Esophagus squamous epithelium (tissue), 5 donors: ENCODE measurements at regions not wholly inside any gene's neighbourhood (a gene's known extent, or its start where the extent isn't known, plus 50 kb on each side); places are given as distances from the start of the nearest gene placed in this dataset.

Experiments
- DNase-seq: peaks from one replicate; lab custom pipeline; 2025; lab: John Stamatoyannopoulos, UW
- H3K27ac ChIP-seq, 4 donors: fragments of 200-600 bp; sonication (generic); one replicate each; pipeline ENCODE4 v1.5.1; 2016 to 2019; ENCODE audit warnings: mild to moderate bottlenecking in 1 of 4
- H3K27me3 ChIP-seq, 4 donors: fragments of 200-600 bp; sonication (generic); 1 replicate in 3 of 4; 2 replicates in 1 of 4; pipeline versions ENCODE4 v1.5.1 to v1.6.0; 2017 to 2021; ENCODE audit warnings: antibody characterized with exemption in 1 of 4
- H3K36me3 ChIP-seq, 3 donors: fragments of 200-600 bp; sonication (generic); one replicate each; pipeline ENCODE4 v1.5.1; 2016 to 2019
- H3K4me1 ChIP-seq, 3 donors: fragments of 200-600 bp; sonication (generic); one replicate each; pipeline ENCODE4 v1.5.1; 2017 to 2019
- H3K4me3 ChIP-seq, 4 donors: fragments of 200-600 bp; sonication (generic); 1 replicate in 3 of 4; 2 replicates in 1 of 4; pipeline ENCODE4 v1.5.1; 2016 to 2019; ENCODE audit warnings: mild to moderate bottlenecking in 2 of 4, moderate library complexity in 1 of 4
- H3K9me3 ChIP-seq, 3 donors: fragments of 200-600 bp; sonication (generic); one replicate each; pipeline ENCODE4 v1.5.1; 2016 to 2019
- POLR2A ChIP-seq, 4 donors: fragments of 450-650 bp; IDR thresholded peaks; one replicate each; pipeline ENCODE4 v1.6.1; 2017; ENCODE audit warnings: antibody characterized with exemption in 4 of 4, mild to moderate bottlenecking in 4 of 4, moderate library complexity in 3 of 4
- WGBS, 2 donors: methylation state at CpG; one replicate each; pipeline ENCODE4 v1.1.5; 2018; 5-methylcytosine and 5-hydroxymethylcytosine counted together
- intact Hi-C: fragments of 100-400 bp; cut with DNase I; formaldehyde crosslinking; loops from one replicate; pipeline ENCODE4 v1.15.0; 2022
- TF ChIP-seq, protein P1 (sequence below), 6 experiments: fragments of 450-650 bp in 4 of 6; fragments of 200-600 bp in 2 of 6; sonication (generic) in 2 of 6; IDR thresholded peaks; one replicate each; pipeline ENCODE4 v1.5.1; 2016 to 2019; ENCODE audit warnings: antibody characterized with exemption in 6 of 6, mild to moderate bottlenecking in 4 of 6, moderate library complexity in 4 of 6
- donor health status: DM: yes; HTN: yes; CAD: no.

- Histone ChIP-seq H3K4me3 (no peak overlapping the region), H3K27me3 (no peaks in the 10 kb centered on the region), H3K9me3 (no peaks in the 10 kb centered on the region), H3K4me1 (no peaks in the 10 kb centered on the region), H3K36me3 (no peaks in the 10 kb centered on the region), H3K27ac (no peak overlapping the region)
- DNase-seq = no peak
- no peak for TF ChIP-seq POLR2A (IDR thresholded peaks at IDR 0.05)
- TF ChIP-seq, protein P1, sequence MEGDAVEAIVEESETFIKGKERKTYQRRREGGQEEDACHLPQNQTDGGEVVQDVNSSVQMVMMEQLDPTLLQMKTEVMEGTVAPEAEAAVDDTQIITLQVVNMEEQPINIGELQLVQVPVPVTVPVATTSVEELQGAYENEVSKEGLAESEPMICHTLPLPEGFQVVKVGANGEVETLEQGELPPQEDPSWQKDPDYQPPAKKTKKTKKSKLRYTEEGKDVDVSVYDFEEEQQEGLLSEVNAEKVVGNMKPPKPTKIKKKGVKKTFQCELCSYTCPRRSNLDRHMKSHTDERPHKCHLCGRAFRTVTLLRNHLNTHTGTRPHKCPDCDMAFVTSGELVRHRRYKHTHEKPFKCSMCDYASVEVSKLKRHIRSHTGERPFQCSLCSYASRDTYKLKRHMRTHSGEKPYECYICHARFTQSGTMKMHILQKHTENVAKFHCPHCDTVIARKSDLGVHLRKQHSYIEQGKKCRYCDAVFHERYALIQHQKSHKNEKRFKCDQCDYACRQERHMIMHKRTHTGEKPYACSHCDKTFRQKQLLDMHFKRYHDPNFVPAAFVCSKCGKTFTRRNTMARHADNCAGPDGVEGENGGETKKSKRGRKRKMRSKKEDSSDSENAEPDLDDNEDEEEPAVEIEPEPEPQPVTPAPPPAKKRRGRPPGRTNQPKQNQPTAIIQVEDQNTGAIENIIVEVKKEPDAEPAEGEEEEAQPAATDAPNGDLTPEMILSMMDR (IDR thresholded peaks at IDR 0.05) = no peak
- 63 to 65% methylated on average over 2 of the region's 2 CpGs for WGBS, 2 donors
- intact Hi-C loops = no loop called here
Measured at GRCh38 chr9:101861472-101861871, 123.0 kb upstream of the GRIN3A start.

GRCh38 chr9:101860920-101861319 lies 122.5 kb upstream of the GRIN3A start:
- no peak overlapping the region for H3K4me3 ChIP-seq
- no peaks in the 10 kb centered on the region for H3K36me3 ChIP-seq
- intact Hi-C loops = no loop called here
- WGBS, 2 donors = 0 to 100% methylated on average over 1 of the region's 1 CpG
- no peak overlapping the region for H3K27ac ChIP-seq
- no peaks in the 10 kb centered on the region for H3K27me3 ChIP-seq
- H3K9me3 ChIP-seq = no peaks in the 10 kb centered on the region
- no peak for DNase-seq
- H3K4me1 ChIP-seq = no peaks in the 10 kb centered on the region
- TF ChIP-seq, protein P1 (IDR thresholded peaks at IDR 0.05) = no peak
- no peak for TF ChIP-seq POLR2A (IDR thresholded peaks at IDR 0.05)

GRCh38 chr9:101859620-101860019 lies 121.2 kb upstream of the GRIN3A start:
- Histone ChIP-seq H3K9me3 (no peaks in the 10 kb centered on the region), H3K27ac (no peak overlapping the region)
- WGBS, 2 donors = 51 to 62% methylated on average over 3 of the region's 3 CpGs

DNA sequence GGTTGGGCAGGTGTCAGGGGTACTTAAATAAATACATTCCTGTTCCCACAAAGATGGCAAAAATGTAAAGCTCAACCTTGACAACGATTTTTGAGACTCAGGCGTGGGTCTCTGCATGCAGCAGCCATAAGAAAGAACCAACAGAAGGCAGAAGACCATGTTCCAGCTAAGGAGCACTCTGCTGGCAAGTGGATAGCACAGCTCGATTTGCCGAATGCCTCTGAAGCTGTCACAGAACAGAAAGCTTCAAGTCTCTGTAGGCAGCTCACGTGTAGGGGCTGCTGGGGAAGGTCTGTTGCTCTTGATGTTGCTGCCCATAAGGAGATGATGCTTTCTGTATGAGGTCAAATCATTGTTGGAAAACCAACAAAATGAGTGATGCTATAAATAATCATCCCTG lies 119.6 kb upstream of the GRIN3A start:
- H3K27ac ChIP-seq = no peak overlapping the region
- intact Hi-C loops = no loop called here
- WGBS, 2 donors = 48 to 61% methylated on average over 5 of the region's 5 CpGs
- DNase-seq = no peak
- TF ChIP-seq, protein P1 (IDR thresholded peaks at IDR 0.05) = no peak
- no peak for TF ChIP-seq POLR2A (IDR thresholded peaks at IDR 0.05)
- no peaks in the 10 kb centered on the region for H3K9me3 ChIP-seq
- H3K4me3 ChIP-seq = no peak overlapping the region
- H3K36me3 ChIP-seq = no peaks in the 10 kb centered on the region
- peaks cover 0 to 5% (median 0%) of the 10 kb centered on the region in 4 donors for H3K27me3 ChIP-seq
- H3K4me1 ChIP-seq = no peaks in the 10 kb centered on the region

More at GRCh38 chr9:101859620-101860019, 121.2 kb upstream of the GRIN3A start:
- no peak overlapping the region for H3K4me3 ChIP-seq
- no peak for DNase-seq
- no peaks in the 10 kb centered on the region for H3K4me1 ChIP-seq
- intact Hi-C loops = no loop called here
- TF ChIP-seq POLR2A (IDR thresholded peaks at IDR 0.05) = no peak
- TF ChIP-seq, protein P1 (IDR thresholded peaks at IDR 0.05) = no peak
- H3K27me3 ChIP-seq = no peaks in the 10 kb centered on the region
- H3K36me3 ChIP-seq = no peaks in the 10 kb centered on the region

GRCh38 chr9:101849102-101849707 lies 110.8 kb upstream of the GRIN3A start:
- Histone ChIP-seq H3K4me1 (peaks cover 0 to 2% (median 0%) of the 10 kb centered on the region in 3 donors), H3K36me3 (no peaks in the 10 kb centered on the region), H3K4me3 (no peak overlapping the region), H3K27me3 (peaks cover 0 to 4% (median 0%) of the 10 kb centered on the region in 4 donors), H3K27ac (no peak overlapping the region), H3K9me3 (peaks cover 0 to 8% (median 0%) of the 10 kb centered on the region in 3 donors)
- intact Hi-C loops = no loop called here
- DNase-seq = no peak
- WGBS, 2 donors = 4 to 36% methylated on average over 1 of the region's 1 CpG
- TF ChIP-seq POLR2A (IDR thresholded peaks at IDR 0.05) = no peak
- TF ChIP-seq, protein P1 (IDR thresholded peaks at IDR 0.05) = no peak
